ENCODE measurements at regions not wholly inside any gene's neighbourhood (a gene's known extent, or its start where the extent isn't known, plus 50 kb on each side); places are given as distances from the start of the nearest gene placed in this dataset.

DNA sequence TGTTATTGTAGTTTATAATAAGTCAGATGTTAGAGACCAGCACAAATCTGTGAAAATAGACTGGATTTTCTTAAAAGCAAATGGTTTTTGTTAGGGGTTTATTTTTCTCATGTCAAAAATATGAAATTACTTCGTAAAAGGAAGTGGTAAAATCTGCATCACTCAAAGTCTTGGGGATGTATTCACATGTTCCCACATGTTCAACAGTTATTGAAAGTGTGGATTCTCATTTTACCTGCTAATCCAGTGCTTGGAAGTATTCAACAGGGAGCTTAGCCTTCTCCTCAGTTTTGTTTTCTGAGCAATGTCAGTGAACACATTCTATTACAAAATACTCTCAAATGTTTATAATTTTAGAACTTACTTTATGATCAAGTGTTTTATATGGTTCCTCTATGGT, 352.0 kb downstream of the SOX2 start:
- no peak overlapping the region for H3K4me3 ChIP-seq (ENCODE audit: low read depth, low read length)
- H3K27me3 ChIP-seq (replicated peaks): no peaks in the 10 kb centered on the region
- H3K27ac ChIP-seq: no peak overlapping the region
- no peaks in the 10 kb centered on the region for H3K36me3 ChIP-seq (replicated peaks)
- in situ Hi-C loops (cut with HindIII; ENCODE audit: low pct_ligation_motif_present, low sequenced_read_pairs): no loop called here
- no peak for DNase-seq
- TF ChIP-seq, protein P1, sequence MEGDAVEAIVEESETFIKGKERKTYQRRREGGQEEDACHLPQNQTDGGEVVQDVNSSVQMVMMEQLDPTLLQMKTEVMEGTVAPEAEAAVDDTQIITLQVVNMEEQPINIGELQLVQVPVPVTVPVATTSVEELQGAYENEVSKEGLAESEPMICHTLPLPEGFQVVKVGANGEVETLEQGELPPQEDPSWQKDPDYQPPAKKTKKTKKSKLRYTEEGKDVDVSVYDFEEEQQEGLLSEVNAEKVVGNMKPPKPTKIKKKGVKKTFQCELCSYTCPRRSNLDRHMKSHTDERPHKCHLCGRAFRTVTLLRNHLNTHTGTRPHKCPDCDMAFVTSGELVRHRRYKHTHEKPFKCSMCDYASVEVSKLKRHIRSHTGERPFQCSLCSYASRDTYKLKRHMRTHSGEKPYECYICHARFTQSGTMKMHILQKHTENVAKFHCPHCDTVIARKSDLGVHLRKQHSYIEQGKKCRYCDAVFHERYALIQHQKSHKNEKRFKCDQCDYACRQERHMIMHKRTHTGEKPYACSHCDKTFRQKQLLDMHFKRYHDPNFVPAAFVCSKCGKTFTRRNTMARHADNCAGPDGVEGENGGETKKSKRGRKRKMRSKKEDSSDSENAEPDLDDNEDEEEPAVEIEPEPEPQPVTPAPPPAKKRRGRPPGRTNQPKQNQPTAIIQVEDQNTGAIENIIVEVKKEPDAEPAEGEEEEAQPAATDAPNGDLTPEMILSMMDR (IDR thresholded peaks at IDR 0.05; ENCODE audit: low read depth, low read length, missing control alignments): no peak

DNA sequence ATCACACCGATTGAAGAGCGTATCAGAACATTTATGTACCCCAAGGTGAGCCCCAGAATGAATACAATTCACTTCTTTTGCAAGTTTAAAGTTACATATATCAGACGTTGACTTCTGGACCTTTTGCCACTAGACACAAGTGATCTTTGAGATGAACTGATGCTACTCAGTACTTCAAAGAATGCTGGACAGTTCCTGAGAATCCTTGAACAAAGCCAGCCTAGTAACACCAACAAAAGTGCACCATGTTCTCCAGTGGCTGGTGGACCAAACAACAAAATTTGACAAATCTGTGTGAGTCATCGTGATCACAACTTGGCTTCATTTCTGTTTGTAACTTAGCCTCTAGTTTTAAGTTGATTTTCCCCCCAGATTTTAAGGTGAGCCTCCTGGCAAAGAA, 355.7 kb downstream of the SOX2 start:
- TF ChIP-seq, protein P1 (IDR thresholded peaks at IDR 0.05; ENCODE audit: low read depth, low read length, missing control alignments): no peak
- Histone ChIP-seq H3K4me3 (ENCODE audit: low read depth, low read length) (no peak overlapping the region), H3K27ac (no peak overlapping the region), H3K36me3 (replicated peaks) (no peaks in the 10 kb centered on the region), H3K27me3 (replicated peaks) (no peaks in the 10 kb centered on the region)
- in situ Hi-C loops (cut with HindIII; ENCODE audit: low pct_ligation_motif_present, low sequenced_read_pairs): no loop called here
- DNase-seq: no peak

DNA sequence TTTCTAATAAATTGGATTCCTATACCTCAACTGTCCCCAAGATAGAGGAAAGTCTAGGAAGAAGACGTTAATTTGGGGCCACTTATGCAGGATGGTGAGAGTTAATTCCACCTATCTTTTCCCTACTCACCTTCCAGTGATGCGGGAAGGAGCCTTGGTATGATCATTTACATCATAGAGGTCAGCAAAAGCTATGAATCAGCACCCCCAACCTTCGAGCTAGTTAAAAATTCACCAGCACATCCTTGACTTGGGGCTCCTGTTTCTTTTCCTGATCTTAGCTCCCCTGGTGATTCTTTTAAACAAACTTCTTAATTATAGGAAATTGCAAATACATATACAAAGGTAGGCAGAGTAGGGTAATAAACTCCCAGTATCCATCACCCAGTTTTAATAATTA, 366.6 kb downstream of the SOX2 start:
- Histone ChIP-seq H3K27ac (no peak overlapping the region), H3K4me3 (ENCODE audit: low read depth, low read length) (no peak overlapping the region), H3K36me3 (replicated peaks) (no peaks in the 10 kb centered on the region), H3K27me3 (replicated peaks) (no peaks in the 10 kb centered on the region)
- TF ChIP-seq, protein P1 (IDR thresholded peaks at IDR 0.05; ENCODE audit: low read depth, low read length, missing control alignments): no peak
- in situ Hi-C loops (cut with HindIII; ENCODE audit: low pct_ligation_motif_present, low sequenced_read_pairs): no loop called here
- no peak for DNase-seq

DNA sequence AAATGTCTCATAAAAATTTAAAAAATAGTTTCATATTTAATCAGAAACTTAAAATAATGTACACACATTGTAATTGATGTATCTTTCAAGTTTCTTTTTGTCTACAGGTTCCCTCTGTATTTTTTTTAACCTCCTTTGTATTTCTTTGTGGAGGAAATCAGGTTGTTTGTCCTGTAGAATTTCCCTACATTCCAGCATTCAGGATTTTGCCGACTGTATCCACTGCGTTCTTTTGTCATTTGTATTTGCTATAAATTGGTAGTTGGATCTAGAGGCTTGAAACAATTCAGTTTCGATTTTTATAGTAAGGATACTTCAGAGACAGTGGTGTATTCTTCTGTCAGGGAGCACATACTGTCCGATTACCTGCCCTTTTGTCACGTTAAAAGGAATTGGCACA, 367.2 kb downstream of the SOX2 start:
- in situ Hi-C loops (cut with HindIII; ENCODE audit: low pct_ligation_motif_present, low sequenced_read_pairs): no loop called here
- TF ChIP-seq, protein P1 (IDR thresholded peaks at IDR 0.05; ENCODE audit: low read depth, low read length, missing control alignments): no peak
- no peak overlapping the region for H3K4me3 ChIP-seq (ENCODE audit: low read depth, low read length)
- H3K27ac ChIP-seq: no peak overlapping the region
- no peaks in the 10 kb centered on the region for H3K27me3 ChIP-seq (replicated peaks)
- H3K36me3 ChIP-seq (replicated peaks): no peaks in the 10 kb centered on the region
- DNase-seq: no peak

DNA sequence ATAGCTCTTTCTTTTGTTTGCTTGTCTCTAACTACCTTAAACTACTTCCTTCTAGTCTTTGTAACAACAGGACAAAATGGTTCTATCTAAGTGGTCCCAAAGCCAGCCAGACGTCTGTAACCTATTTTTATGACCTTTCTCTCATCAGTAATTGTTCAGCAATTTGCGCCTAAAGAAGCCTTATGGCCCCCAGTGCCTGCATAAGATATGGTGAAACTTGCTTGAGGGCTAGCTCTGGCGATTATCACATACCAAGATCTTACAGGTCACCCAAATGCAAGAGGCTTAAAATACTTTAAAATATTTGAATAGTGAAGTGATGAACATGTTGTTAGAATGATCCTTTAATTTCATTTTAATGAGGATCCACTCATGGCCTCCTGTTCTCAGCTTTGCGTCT, 369.4 kb downstream of the SOX2 start:
- TF ChIP-seq, protein P1 (IDR thresholded peaks at IDR 0.05; ENCODE audit: low read depth, low read length, missing control alignments): no peak
- in situ Hi-C loops (cut with HindIII; ENCODE audit: low pct_ligation_motif_present, low sequenced_read_pairs): no loop called here
- H3K27ac ChIP-seq: no peak overlapping the region

DNA sequence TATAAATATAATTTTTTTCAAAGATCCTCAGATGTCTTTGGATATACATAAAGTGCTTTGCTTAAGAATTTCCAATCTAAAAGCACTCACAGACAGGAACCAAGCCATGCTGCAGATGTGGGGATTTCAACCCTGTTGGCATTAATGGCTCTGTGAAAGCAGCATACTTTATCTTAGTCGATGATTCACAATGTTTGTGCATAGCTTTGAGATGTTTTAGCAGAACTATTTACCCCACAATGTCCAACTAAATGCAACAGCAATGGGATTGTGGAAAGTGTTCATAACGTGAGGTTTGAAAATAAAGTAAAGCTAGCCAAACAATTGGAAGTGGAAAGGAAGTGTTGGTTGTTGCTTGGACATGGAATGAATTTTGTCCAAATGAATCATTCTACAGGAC, 371.4 kb downstream of the SOX2 start:
- in situ Hi-C loops (cut with HindIII; ENCODE audit: low pct_ligation_motif_present, low sequenced_read_pairs): no loop called here
- Histone ChIP-seq H3K36me3 (replicated peaks) (no peaks in the 10 kb centered on the region), H3K4me3 (ENCODE audit: low read depth, low read length) (no peak overlapping the region), H3K27me3 (replicated peaks) (no peaks in the 10 kb centered on the region), H3K27ac (no peak overlapping the region)
- TF ChIP-seq, protein P1 (IDR thresholded peaks at IDR 0.05; ENCODE audit: low read depth, low read length, missing control alignments): no peak
- DNase-seq: no peak

More for the DNA sequence above, 369.4 kb downstream of the SOX2 start:
- Histone ChIP-seq H3K36me3 (replicated peaks) (no peaks in the 10 kb centered on the region), H3K4me3 (ENCODE audit: low read depth, low read length) (no peak overlapping the region), H3K27me3 (replicated peaks) (no peaks in the 10 kb centered on the region)
- no peak for DNase-seq
